Mammary epithelial cell (primary cell): ENCODE measurements at regions not wholly inside any gene's neighbourhood (a gene's known extent, or its start where the extent isn't known, plus 50 kb on each side); places are given as distances from the start of the nearest gene placed in this dataset.

Experiments used
- EZH2 ChIP-seq: IDR thresholded peaks from 2 replicates; pipeline ENCODE4 v1.6.1; 2012; ENCODE audit warnings: low read length, inconsistent platforms, borderline replicate concordance
- TF ChIP-seq, protein P1 (sequence below), 2 donors: IDR thresholded peaks in 1 of 2; conservative IDR thresholded peaks in 1 of 2; 2 replicates each; pipeline ENCODE4 v1.5.1; 2011 to 2012; ENCODE audit warnings: inconsistent platforms in 2 of 2, low read length in 2 of 2, mild to moderate bottlenecking in 2 of 2, control low read depth in 1 of 2, low read depth in 1 of 2; ENCODE audit not compliant: insufficient read depth in 1 of 2; ENCODE audit errors: extremely low read depth in 1 of 2

DNA sequence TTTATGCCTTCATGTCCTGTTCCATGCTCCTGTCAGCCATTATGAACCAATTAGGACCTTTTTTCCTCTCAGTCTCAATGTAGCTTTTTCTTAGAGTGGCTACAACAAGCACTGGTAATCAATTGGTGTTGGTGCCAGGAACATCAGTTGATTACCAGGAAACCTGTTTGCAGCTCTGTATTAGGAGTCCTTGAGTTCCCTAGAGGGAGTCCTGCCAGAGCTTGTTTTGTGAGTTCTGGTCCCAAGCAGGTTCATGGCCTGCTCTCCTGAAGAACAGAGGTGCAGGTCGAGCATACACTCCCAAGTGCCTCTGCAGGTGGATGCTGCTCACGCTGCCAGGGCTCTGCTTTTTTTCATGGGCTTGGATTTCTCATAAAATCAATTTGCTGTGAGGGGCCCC lies 137.9 kb upstream of the PRR23C start:
- TF ChIP-seq, protein P1, sequence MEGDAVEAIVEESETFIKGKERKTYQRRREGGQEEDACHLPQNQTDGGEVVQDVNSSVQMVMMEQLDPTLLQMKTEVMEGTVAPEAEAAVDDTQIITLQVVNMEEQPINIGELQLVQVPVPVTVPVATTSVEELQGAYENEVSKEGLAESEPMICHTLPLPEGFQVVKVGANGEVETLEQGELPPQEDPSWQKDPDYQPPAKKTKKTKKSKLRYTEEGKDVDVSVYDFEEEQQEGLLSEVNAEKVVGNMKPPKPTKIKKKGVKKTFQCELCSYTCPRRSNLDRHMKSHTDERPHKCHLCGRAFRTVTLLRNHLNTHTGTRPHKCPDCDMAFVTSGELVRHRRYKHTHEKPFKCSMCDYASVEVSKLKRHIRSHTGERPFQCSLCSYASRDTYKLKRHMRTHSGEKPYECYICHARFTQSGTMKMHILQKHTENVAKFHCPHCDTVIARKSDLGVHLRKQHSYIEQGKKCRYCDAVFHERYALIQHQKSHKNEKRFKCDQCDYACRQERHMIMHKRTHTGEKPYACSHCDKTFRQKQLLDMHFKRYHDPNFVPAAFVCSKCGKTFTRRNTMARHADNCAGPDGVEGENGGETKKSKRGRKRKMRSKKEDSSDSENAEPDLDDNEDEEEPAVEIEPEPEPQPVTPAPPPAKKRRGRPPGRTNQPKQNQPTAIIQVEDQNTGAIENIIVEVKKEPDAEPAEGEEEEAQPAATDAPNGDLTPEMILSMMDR (conservative IDR thresholded peaks at IDR 0.05 in 1 of 2, IDR thresholded peaks at IDR 0.05 in 1 of 2; ENCODE audit: extremely low read depth in 1 of 2, insufficient read depth in 1 of 2, low read depth in 1 of 2, low read length in 2 of 2), result no peak
- no peak for TF ChIP-seq EZH2
